ENCODE measurements at regions not wholly inside any gene's neighbourhood (a gene's known extent, or its start where the extent isn't known, plus 50 kb on each side); places are given as distances from the start of the nearest gene placed in this dataset.

GRCh38 chr17:77849239-77849638, 109.3 kb upstream of the TNRC6C start:
- no peak for DNase-seq

- no peak for DNase-seq
Measured at GRCh38 chr17:77851921-77852320, 106.6 kb upstream of the TNRC6C start.

- DNase-seq, result no peak
Measured at GRCh38 chr17:77852731-77853130, 105.8 kb upstream of the TNRC6C start.

DNA sequence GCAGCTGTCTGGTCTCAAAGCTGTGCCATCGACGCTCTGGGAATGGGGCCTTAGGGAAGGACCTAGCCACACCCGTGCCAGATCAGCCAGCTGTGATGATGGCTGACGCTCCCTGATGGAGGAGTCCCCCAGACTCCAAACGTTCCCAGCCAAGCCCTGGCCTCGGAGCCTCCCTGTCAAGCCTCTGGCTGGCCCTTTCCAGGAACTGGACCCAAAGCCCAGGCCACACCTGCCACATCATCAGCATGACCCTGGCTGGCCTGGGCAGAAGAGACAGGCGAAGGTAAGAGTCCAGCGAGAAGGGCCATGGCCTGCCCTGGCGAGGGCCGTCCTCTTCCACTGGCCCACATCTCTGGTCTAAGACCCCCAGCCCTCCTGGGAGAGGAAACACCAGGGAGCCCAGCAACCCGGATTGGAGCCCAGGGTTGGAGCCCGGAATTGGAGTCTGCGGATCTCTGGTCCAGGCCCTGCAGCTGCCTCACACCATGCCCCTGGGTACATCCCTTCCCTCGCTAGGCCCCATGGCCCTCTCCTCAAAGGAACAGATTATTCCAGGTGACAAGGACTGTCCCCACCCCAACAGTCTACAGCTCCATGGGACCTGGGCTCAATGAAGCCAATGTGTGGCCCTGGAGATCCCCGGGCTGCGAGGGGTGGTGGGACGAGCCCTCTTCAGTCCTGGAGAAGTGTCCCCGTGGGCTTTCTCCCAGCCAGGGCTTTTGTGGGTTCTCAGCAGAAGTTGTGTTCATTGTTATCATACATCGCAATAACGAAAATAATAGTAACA, 105.1 kb upstream of the TNRC6C start:
- DNase-seq, result no peak

- no peak for DNase-seq
Measured at GRCh38 chr17:77854083-77854758, 104.3 kb upstream of the TNRC6C start.

- DNase-seq, result no peak
Measured at GRCh38 chr17:77854759-77855745, 103.5 kb upstream of the TNRC6C start.

DNA sequence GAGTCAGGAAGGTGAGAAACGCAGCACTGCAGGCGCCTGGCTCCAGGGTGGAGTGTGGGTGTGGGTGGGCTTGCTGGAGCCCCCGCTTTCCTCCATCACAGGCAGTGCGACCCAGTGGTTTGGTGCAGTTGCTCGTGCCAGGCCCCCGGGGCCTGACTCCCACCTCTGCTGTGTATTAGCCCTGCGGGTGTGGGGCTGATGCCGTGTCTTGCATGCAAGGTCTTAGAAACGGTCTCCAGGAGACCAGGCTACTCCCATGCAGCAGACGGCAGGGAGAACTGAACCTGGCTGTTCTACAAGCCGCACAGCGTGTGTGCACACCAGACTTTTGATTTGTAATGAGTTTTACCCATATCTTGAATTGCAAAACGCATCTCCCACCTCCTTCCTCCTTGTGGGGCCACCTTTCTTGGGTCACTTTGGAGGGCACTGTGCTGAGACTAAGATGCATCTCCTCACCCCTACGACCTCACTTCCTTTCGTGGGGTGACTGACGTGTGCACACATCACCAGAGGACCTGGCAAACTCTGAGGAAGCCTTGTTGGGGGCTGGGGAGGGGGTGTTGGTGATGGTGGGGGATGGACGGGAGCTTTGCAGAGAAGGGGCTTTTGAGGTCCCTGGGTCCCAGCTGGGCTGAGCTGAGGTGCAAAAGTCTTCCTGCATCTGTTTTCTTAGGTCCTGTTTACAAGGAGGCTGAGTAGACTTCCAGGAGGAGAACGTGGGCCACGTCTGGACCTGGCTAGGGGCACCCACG, 101.8 kb upstream of the TNRC6C start:
- DNase-seq, result no peak

- no peak for DNase-seq
Measured at GRCh38 chr17:77857306-77857555, 101.3 kb upstream of the TNRC6C start.

- no peak for DNase-seq
Measured at GRCh38 chr17:77857613-77858012, 100.9 kb upstream of the TNRC6C start.

DNA sequence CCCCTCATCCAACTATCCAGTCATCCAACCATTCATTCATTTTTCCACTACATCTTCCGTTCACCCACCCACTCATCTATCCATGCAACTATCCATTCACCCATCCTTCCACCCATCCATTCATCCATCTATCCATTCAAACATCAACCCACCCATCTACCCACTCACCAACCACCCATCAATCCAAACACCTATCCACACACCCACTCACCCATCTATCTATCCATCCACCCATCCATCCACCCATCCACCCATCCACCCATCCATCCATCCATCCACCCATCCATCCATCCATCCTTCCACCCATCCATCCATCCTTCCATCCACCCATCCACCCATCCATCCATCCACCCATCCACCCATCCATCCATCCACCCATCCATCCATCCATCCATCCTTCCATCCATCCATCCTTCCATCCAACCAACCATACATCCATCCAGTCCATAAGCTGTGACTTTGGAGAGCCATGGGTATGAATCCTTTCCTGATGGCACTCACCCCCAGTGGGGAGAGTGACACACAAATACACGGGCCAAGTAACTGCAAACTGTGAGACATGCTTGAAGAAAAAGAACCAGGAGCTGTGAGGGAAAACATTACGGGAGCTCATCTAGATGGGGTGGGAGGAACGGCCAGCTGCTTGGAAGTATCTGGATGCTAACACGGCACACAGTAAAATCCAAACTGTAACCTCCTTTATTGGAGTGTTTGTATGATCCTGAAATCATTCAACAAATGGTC, 100.0 kb upstream of the TNRC6C start:
- no peak for DNase-seq

- DNase-seq, result no peak
Measured at GRCh38 chr17:77859035-77859810, 99.3 kb upstream of the TNRC6C start.

DNA sequence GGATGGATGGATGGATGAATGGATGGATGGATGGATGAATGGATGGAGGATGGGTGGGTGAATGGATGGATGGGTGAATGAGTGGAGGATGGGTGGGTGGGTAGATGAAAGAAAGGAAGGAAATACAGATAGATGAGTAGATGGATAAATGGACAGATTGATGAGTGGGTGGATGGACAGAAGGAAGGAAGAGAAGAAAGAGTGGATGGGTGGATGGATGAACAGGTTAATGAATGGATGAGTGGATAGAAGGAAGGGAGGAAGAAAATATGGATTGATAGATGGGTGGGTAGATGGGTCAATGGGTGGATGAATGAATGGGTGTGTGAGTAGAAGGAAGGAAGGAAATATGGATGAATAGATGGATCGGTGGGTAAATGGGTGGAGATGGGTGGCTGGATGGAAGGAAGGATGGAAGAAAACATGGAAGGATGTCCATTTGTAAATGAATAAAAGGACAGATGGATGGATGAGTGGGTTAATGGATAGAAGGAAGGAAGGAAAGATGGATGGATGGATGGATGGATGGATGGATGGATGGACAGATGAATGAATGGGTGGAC, 97.3 kb upstream of the TNRC6C start:
- no peak for DNase-seq

- no peak for DNase-seq
Measured at GRCh38 chr17:77861981-77862645, 96.4 kb upstream of the TNRC6C start.

- no peak for DNase-seq
Measured at GRCh38 chr17:77862890-77863813, 95.4 kb upstream of the TNRC6C start.

- DNase-seq, result no peak
Measured at GRCh38 chr17:77863814-77864161, 94.7 kb upstream of the TNRC6C start.

DNA sequence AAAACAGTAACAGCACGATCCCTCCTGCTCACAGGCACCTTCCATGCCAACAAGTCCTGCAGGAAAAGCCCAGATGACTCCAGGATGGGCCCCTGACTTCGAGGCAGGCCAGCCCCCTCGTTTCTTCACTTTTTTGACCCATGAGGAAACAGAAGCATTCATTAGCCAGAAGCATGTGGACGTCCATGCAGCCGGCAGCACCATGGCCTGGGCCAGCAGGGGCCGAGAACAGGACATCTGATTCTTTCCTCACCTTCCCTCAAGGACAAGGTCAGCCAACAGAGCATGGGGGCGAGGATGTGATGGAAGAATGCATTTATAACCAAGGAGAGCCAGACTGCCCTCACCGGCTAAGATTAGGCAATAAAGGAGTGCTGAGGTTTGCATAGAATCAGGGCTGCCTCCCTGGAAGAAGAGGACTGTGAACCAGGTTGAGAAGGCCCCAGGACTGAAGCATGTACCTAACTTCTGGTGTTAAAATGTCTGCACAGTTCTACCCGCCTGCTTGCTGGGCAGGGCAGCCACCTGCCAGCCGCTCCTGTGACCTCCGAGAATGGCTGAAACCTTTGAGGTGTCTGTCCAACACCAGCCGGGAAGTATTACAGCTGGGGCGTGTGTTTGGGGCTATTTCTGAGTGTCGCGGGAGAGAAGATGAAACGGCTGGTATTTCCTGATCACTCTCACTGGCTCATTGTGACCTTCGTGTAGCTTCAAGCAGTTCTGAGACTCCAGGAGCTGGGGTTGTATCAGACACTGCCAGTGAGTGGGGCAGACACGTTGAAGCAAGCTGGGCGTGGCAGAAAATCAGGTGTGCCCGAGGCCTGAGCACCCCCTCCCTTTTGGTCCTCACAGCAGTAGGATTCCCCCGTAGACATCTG, 94.0 kb upstream of the TNRC6C start:
- DNase-seq, result no peak

DNA sequence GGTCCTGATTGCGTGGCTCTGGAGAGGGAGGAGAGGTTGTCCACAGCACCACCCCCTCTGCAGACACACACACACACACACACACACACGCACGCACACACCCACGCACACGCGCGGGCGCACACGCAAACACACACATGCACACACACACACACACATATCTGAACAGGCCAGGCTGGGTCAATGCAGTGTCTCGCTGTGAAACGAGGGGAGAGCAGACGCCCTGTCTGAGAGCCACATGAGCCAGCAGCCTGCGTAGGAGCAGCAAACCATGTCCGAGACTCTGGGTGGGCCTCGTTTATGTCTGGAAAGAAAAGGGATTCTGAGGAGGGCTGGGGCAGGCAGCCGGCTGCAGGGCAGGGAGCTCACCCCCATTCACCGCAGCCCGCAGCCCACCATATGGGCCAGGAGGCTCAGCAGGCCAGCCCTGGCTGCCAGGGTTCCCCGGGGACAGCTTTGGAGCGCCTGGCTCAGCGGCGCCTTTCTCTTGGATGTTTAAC, 93.3 kb upstream of the TNRC6C start:
- no peak for DNase-seq

DNA sequence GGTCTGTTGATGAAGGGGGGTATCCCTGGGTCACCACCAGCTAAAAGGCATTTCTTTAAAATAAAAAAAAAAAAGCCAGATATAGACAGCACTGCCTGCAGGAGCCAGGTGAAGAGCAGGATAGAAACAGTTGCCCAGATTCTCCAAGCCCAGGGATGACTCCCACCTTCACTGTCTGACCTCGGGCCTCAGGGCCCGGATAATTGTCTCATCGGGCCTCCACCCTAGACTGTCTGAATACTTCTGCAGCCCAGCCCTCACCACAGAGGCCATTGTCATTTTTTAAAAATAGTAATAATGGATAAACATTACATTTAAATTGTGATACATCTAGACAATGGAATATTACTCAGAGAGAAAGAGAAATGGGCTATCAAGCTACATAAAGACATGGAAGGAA, 92.8 kb upstream of the TNRC6C start:
- no peak for DNase-seq
